ENCODE measurements at regions not wholly inside any gene's neighbourhood (a gene's known extent, or its start where the extent isn't known, plus 50 kb on each side); places are given as distances from the start of the nearest gene placed in this dataset.
"Not testable (repeated sequence)": the region's sequence is repeated elsewhere in the genome, so short reads cannot be mapped to it uniquely, and the experiment has no call there.

- DNase-seq, result peak; percentile 40
Observed at GRCh38 chr14:99995700-99996356, 69.4 kb upstream of the EVL start.

GRCh38 chr14:99996951-99997571, 68.2 kb upstream of the EVL start:
- no peak for DNase-seq

GRCh38 chr14:100000398-100000797, 64.8 kb upstream of the EVL start:
- not testable (repeated sequence) for DNase-seq

GRCh38 chr14:100004392-100004791, 60.8 kb upstream of the EVL start:
- DNase-seq, result no peak

GRCh38 chr14:100007254-100007653, 58.0 kb upstream of the EVL start:
- DNase-seq, result no peak

GRCh38 chr14:100009802-100010201, 55.4 kb upstream of the EVL start:
- DNase-seq, result not testable (repeated sequence)

GRCh38 chr14:100010679-100011078, 54.5 kb upstream of the EVL start:
- DNase-seq, result no peak

GRCh38 chr14:100011628-100012325, 53.4 kb upstream of the EVL start:
- no peak for DNase-seq

- no peak for DNase-seq
Observed at GRCh38 chr14:100012478-100013327, 52.5 kb upstream of the EVL start.

- no peak for DNase-seq
Observed at GRCh38 chr14:100015251-100015655, 50.0 kb upstream of the EVL start.
